ENCODE measurements at regions not wholly inside any gene's neighbourhood (a gene's known extent, or its start where the extent isn't known, plus 50 kb on each side); places are given as distances from the start of the nearest gene placed in this dataset.

DNA sequence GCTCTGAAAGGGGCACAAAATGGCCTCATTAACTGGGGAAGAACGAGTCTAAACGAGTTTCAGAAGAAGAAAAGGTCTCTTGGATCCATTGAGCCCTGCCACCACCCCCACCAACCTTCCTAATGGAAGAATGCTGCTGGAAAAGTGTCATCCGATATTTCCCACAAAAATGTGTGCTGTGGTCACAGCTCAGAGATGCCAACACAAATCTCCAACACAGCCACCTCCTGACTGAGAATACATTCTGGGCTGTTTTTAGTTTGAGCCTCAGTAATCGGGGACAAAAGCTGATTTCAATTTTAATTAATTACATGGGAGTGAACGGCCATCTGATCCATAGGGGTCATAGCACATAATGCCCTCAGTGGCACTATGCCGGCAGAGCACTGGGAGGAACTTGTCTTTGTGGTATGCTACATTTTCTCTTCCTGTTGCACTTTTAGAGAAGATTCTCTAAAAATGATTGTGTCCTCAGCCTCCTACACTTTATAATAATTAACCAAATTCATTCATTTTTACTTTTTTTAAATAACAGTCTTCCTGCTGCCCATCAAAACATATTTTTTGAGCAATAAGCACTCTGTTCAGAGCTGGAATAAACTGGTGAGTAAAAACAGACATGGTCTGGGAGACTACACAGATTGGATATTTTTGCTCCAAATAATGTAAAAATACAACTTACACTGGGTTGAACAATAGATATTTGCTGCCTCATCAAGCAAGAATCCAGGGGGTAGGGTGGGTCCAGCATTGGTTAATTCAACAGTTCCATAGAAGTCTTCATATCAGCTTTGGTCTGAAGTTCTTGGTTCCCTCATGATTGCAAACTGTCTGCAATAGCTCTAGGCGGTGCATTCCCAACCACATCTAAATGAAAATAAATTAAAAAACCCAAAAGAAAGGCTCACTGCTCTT, 143.6 kb upstream of the TMEM170B start:
- FAIRE-seq, result no peak
- in situ Hi-C loops (cut with MboI), result no loop called here
- SMC1A ChIA-PET (ENCODE audit: uncharacterized antibody, unreplicated experiment), result interaction anchor here (0.7 to 3.3 kb wide), 18 partner anchors 9 to 119 kb away, joined by 3 to 26 read pairs (median 4); no protein-coding TSS in a partner anchor

More for the DNA sequence above, 143.6 kb upstream of the TMEM170B start:
- POLR2A ChIA-PET, result interaction anchor here (1.0 to 3.9 kb wide), 6 partner anchors 9 to 17 kb away, joined by 3 to 23 read pairs (median 6); no protein-coding TSS in a partner anchor
- Histone ChIP-seq H3K4me3 (no peak overlapping the region), H2AFZ (ENCODE audit: control insufficient read depth, low read depth, low read length) (no peak overlapping the region), H3K4me1 (ENCODE audit: control insufficient read depth, insufficient read depth, low read length) (peaks cover 3% of the 10 kb centered on the region; the same call in 1 of the 2 replicates), H3K27me3 (replicated peaks in 1 of 2; ENCODE audit: control insufficient read depth in 2 of 2, insufficient read depth in 2 of 2, low read length in 1 of 2) (no peaks in the 10 kb centered on the region), H4K20me1 (ENCODE audit: control insufficient read depth, insufficient read depth) (no peaks in the 10 kb centered on the region), H3K36me3 (ENCODE audit: control insufficient read depth in 2 of 2, insufficient read depth in 2 of 2, low read length in 1 of 2) (no peaks in the 10 kb centered on the region), H3K4me2 (ENCODE audit: control insufficient read depth, insufficient read depth) (peak overlapping the region; percentile 7), H3K9ac (ENCODE audit: control insufficient read depth, insufficient read depth, low read length) (no peak overlapping the region), H3K79me2 (ENCODE audit: control insufficient read depth, insufficient read depth, low read length) (no peaks in the 10 kb centered on the region), H3K27ac (ENCODE audit: control insufficient read depth, insufficient read depth) (no peak overlapping the region), H3K9me3 (replicated peaks; ENCODE audit: control insufficient read depth, insufficient read depth, low read length) (peaks cover 3% of the 10 kb centered on the region; the same call in 2 of the 3 replicates)
- intact Hi-C loops (cut with micrococcal nuclease; ENCODE audit: unreplicated experiment), result no loop called here
- no peak for DNase-seq (ENCODE audit: low read depth, low spot score)
- no TSS peak for BruUV-seq (replicated peaks)
- peak; percentile 80 for ATAC-seq
- peak in 1 of 2 experiments; percentile 39; a peak in 1 of 4 replicates for TF ChIP-seq IKZF2 (IDR thresholded peaks at IDR 0.05)
- no peak for TF ChIP-seq FOXK2 (IDR thresholded peaks at IDR 0.05)
- TF ChIP-seq NR2C1 (IDR thresholded peaks at IDR 0.05), result no peak
- TF ChIP-seq MEF2B (IDR thresholded peaks at IDR 0.05; ENCODE audit: partially characterized antibody, poor library complexity, severe bottlenecking), result no peak
- TF ChIP-seq ZNF24 (IDR thresholded peaks at IDR 0.05), result peak; percentile 57; the same call in 1 of the 2 replicates
- TF ChIP-seq SPI1 (IDR thresholded peaks at IDR 0.05; ENCODE audit: borderline replicate concordance, insufficient read depth, low read depth, low read length), result 0 out of 2 replicates have a peak, but pooled peaks have one; percentile 2
- peak; percentile 42 for TF ChIP-seq IKZF1 (conservative IDR thresholded peaks at IDR 0.05)
- TF ChIP-seq, protein P1, sequence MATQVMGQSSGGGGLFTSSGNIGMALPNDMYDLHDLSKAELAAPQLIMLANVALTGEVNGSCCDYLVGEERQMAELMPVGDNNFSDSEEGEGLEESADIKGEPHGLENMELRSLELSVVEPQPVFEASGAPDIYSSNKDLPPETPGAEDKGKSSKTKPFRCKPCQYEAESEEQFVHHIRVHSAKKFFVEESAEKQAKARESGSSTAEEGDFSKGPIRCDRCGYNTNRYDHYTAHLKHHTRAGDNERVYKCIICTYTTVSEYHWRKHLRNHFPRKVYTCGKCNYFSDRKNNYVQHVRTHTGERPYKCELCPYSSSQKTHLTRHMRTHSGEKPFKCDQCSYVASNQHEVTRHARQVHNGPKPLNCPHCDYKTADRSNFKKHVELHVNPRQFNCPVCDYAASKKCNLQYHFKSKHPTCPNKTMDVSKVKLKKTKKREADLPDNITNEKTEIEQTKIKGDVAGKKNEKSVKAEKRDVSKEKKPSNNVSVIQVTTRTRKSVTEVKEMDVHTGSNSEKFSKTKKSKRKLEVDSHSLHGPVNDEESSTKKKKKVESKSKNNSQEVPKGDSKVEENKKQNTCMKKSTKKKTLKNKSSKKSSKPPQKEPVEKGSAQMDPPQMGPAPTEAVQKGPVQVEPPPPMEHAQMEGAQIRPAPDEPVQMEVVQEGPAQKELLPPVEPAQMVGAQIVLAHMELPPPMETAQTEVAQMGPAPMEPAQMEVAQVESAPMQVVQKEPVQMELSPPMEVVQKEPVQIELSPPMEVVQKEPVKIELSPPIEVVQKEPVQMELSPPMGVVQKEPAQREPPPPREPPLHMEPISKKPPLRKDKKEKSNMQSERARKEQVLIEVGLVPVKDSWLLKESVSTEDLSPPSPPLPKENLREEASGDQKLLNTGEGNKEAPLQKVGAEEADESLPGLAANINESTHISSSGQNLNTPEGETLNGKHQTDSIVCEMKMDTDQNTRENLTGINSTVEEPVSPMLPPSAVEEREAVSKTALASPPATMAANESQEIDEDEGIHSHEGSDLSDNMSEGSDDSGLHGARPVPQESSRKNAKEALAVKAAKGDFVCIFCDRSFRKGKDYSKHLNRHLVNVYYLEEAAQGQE (IDR thresholded peaks at IDR 0.05; ENCODE audit: low read depth, low read length), result no peak
- 44% methylated on average over 7 of the region's 7 CpGs for WGBS (ENCODE audit: insufficient coverage, insufficient replicate concordance, low lambda C conversion rate, missing lambda C conversion rate)
- CTCF ChIA-PET, result interaction anchor here (0.8 to 2.3 kb wide), 9 partner anchors 8 to 103 kb away, joined by 3 to 11 read pairs (median 3); no protein-coding TSS in a partner anchor
- RAD21 ChIA-PET (ENCODE audit: unreplicated experiment), result interaction anchor here (0.6 to 3.7 kb wide), 10 partner anchors 9 to 119 kb away, joined by 3 to 30 read pairs (median 5); no protein-coding TSS in a partner anchor

Data from GM12878 (cell line).